Nephron progenitor cell (in vitro differentiated cells): ENCODE measurements at regions not wholly inside any gene's neighbourhood (a gene's known extent, or its start where the extent isn't known, plus 50 kb on each side); places are given as distances from the start of the nearest gene placed in this dataset.

ENCODE experiments used
- DNase-seq: peaks from one replicate; pipeline ENCODE4 v3.0.0; 2021
- H3K27ac Mint-ChIP-seq: 2 replicates; pipeline ENCODE4 v1.8.0; 2021; ENCODE audit warnings: mild to moderate bottlenecking, moderate library complexity, mixed read lengths
- H3K27me3 Mint-ChIP-seq: 2 replicates; pipeline ENCODE4 v1.8.0; 2021; ENCODE audit warnings: mild to moderate bottlenecking, low read depth, mixed read lengths; ENCODE audit not compliant: poor library complexity
- H3K36me3 Mint-ChIP-seq: 2 replicates; pipeline ENCODE4 v1.8.0; 2021; ENCODE audit warnings: low read depth, mixed read lengths
- H3K4me1 Mint-ChIP-seq: 2 replicates; pipeline ENCODE4 v1.8.0; 2021; ENCODE audit warnings: mixed read lengths
- H3K4me3 Mint-ChIP-seq: 2 replicates; pipeline ENCODE4 v1.8.0; 2021; ENCODE audit warnings: mild to moderate bottlenecking, moderate library complexity, mixed read lengths
- H3K9me3 Mint-ChIP-seq: 2 replicates; pipeline ENCODE4 v1.8.0; 2021; ENCODE audit warnings: mild to moderate bottlenecking, moderate library complexity, mixed read lengths
- TF ChIP-seq, protein P1 (sequence below): fragments of 200-600 bp; sonication (generic); IDR thresholded peaks from 2 replicates; pipeline ENCODE4 v1.5.0; 2021; ENCODE audit warnings: antibody characterized with exemption

DNA sequence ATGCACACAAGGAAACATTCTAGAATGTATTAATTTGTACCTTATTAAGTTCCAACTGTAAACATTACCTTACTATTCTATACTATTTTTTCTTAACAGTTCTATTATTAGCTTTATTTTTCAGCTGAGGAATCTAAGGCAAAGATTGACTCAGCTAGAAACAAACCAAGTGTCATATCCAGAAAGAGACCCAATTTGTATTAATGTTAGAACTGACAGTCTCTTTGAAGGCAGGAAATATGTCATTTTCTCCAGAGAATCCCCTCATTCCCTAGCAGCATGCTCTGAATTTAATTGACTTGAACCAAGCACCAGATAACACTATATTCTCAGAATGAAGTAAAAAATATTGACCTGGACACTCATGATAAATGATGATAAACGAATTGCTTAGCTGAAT lies 81.4 kb upstream of the PLPPR5 start:
- no peak for DNase-seq
- TF ChIP-seq, protein P1, sequence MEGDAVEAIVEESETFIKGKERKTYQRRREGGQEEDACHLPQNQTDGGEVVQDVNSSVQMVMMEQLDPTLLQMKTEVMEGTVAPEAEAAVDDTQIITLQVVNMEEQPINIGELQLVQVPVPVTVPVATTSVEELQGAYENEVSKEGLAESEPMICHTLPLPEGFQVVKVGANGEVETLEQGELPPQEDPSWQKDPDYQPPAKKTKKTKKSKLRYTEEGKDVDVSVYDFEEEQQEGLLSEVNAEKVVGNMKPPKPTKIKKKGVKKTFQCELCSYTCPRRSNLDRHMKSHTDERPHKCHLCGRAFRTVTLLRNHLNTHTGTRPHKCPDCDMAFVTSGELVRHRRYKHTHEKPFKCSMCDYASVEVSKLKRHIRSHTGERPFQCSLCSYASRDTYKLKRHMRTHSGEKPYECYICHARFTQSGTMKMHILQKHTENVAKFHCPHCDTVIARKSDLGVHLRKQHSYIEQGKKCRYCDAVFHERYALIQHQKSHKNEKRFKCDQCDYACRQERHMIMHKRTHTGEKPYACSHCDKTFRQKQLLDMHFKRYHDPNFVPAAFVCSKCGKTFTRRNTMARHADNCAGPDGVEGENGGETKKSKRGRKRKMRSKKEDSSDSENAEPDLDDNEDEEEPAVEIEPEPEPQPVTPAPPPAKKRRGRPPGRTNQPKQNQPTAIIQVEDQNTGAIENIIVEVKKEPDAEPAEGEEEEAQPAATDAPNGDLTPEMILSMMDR = no peak
- Mint-ChIP-seq H3K36me3 (no peaks in the 10 kb centered on the region), H3K4me1 (no peaks in the 10 kb centered on the region), H3K27me3 (peaks cover 4% of the 10 kb centered on the region), H3K27ac (no peak overlapping the region), H3K9me3 (no peaks in the 10 kb centered on the region), H3K4me3 (no peak overlapping the region)

DNA sequence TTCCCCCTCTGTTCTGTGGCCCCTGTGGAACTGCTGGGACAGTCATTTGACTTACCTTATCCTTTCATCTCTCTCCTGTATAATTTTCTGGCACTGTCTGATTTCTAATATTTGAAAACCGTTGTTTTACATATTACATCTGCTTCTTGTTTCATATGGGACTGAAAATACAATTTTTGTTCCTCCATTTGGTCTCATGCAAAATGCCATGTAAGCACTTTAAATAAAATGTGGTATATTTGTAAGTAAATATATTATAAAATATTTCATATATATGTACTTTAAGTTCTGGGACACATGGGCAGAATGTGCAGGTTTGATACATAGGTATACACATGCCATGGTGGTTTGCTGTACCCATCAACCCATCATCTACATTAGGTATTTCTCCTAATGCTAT lies 93.9 kb upstream of the PLPPR5 start:
- Mint-ChIP-seq H3K9me3 (peaks cover 18% of the 10 kb centered on the region), H3K4me3 (no peak overlapping the region), H3K4me1 (no peaks in the 10 kb centered on the region), H3K36me3 (no peaks in the 10 kb centered on the region), H3K27ac (no peak overlapping the region), H3K27me3 (no peaks in the 10 kb centered on the region)
- DNase-seq = no peak
- TF ChIP-seq, protein P1 = no peak

DNA sequence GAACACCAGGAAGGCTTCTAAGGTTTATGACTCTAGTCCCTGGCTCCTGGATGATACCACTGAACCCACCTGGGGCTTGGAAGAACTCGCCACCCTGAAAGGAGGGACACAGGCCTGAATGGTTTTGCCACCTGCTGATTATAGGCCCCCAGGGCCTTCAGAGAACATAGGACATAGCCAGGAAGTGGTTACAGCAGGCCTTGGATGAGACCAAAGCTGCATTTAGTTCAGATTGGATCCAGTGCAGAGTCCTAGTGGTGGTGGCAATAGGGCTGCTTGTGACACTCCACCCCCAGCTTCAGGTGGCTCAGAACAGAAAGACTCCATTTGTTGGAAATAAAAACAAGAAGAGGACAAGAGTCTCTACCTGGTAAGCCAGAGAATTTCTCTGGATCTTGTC lies 101.6 kb upstream of the PLPPR5 start:
- TF ChIP-seq, protein P1 = no peak
- no peak overlapping the region for H3K4me3 Mint-ChIP-seq

GRCh38 chr1:99107680-99108079 lies 103.0 kb upstream of the PLPPR5 start:
- DNase-seq = no peak
- TF ChIP-seq, protein P1 = no peak
- no peaks in the 10 kb centered on the region for H3K9me3 Mint-ChIP-seq
- no peak overlapping the region for H3K4me3 Mint-ChIP-seq
- H3K27ac Mint-ChIP-seq = no peak overlapping the region
- H3K27me3 Mint-ChIP-seq = no peaks in the 10 kb centered on the region
- H3K4me1 Mint-ChIP-seq = no peaks in the 10 kb centered on the region
- no peaks in the 10 kb centered on the region for H3K36me3 Mint-ChIP-seq

More for the DNA sequence above, 101.6 kb upstream of the PLPPR5 start:
- no peak for DNase-seq
- Mint-ChIP-seq H3K27me3 (no peaks in the 10 kb centered on the region), H3K36me3 (no peaks in the 10 kb centered on the region), H3K27ac (no peak overlapping the region), H3K4me1 (no peaks in the 10 kb centered on the region), H3K9me3 (no peaks in the 10 kb centered on the region)

DNA sequence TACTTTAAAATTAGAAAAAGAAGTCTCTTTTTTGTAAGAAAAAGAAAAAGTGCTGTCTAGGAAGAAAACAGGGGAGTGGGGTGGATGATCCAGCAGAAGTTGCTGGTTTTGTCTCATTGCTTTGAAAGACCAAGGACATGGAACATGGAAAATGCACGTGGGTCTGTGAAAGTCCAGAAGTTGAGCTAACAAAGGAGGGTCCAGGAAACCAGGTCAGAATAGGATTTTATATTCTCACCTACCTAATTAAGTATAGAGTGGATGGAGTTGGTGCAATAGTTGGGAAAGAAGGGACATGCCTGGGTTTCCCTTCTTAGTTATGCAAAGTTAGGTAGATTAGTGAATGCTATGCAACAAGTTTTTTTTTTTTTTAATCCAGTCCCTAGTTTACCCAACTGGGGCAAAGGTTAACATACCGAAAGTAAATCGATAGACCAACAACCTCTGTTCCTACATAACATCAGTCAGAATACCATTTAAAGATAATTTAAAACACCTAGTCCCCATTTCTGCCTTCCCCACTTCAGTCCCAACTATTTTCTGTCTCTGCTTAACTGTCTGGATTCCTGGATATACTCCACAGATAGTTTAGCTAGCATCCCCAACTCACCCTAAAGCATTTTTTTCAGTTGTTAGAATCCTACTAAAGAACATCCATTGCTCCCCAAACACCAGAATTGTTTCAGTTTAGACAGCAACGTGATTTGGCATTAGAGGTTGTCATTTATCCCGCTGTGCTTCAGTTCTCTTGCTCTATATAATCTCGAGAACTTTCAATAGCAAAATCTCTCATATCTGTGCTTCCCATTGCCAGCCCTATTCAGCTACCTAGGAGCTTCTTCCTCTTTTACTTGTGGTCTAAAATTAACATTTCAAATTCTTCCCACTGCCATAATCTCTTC lies 105.7 kb upstream of the PLPPR5 start:
- no peak for DNase-seq
- H3K27ac Mint-ChIP-seq = no peak overlapping the region
- H3K4me3 Mint-ChIP-seq = no peak overlapping the region
- no peaks in the 10 kb centered on the region for H3K9me3 Mint-ChIP-seq
- TF ChIP-seq, protein P1 = no peak
- H3K36me3 Mint-ChIP-seq = no peaks in the 10 kb centered on the region
- H3K27me3 Mint-ChIP-seq = no peaks in the 10 kb centered on the region
- H3K4me1 Mint-ChIP-seq = no peaks in the 10 kb centered on the region

DNA sequence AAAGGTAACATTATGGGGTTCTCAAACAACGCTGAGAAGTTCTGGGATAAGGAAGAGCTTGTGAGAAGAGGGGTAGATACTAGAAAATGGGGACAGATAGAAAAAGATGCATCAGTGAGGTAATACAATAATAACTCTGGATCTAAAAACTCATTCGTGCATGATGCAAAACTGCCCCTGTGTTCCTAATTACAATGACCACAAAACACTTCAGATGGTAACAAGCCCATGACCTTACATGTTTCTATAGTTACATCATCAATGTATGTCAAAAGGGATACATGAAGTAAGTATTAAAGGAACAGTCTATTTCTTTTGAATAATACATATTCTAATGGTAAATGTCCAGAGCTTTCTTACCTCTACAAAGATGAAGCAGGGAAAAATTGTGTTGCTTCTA lies 110.6 kb upstream of the PLPPR5 start:
- Mint-ChIP-seq H3K4me1 (no peaks in the 10 kb centered on the region), H3K4me3 (no peak overlapping the region), H3K27me3 (no peaks in the 10 kb centered on the region), H3K36me3 (no peaks in the 10 kb centered on the region), H3K27ac (no peak overlapping the region), H3K9me3 (no peaks in the 10 kb centered on the region)
- TF ChIP-seq, protein P1 = no peak
- DNase-seq = no peak
